ENCODE measurements at regions not wholly inside any gene's neighbourhood (a gene's known extent, or its start where the extent isn't known, plus 50 kb on each side); places are given as distances from the start of the nearest gene placed in this dataset.

DNA sequence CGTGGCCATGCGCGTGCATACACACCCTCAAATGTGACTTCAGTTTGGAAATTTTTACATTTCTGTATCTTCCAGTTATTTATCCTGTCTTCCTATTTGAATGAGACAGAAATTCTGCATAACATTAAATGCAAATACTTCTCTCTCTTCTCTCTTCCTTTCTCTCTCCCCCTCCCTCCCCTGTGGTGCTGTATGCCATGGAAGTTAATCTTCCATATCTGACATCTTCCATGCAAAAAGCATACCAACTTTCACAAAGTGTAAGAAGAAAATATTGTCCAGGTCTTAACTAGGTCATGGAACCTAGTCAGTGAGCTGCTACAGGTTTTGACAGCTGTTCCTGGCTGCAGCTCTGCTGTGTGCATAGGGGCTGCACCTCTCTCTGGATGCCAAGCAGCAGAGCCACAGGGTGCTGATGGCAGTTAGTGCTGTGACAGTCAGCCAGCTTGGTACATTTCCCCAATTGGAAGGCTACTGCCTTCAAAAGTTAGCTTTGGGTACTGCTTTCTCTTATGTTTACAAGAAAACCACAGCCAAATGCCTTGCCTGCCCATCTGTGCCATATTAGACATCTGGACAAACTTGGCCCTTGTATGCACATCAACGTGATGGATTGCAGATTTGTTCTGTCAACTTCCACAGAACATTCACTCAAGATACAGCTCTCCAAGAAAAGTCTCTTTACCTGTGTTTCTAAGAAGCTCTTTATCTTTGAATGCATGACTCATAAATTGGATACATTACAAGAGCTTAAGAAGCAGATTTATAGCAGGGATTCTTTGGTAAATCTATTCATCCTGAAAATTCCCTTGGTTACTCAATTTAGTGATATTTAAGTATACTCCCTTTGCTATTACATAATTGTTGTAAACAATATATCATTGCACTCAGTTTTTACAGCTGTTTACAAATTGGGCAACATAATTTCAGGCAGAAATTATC, 623.8 kb downstream of the EPHA5 start:
- DNase-seq, result no peak
- ChIA-PET CTCF (no interaction called here), POLR2A (no interaction called here)
- H3K27me3 Mint-ChIP-seq, result no peaks in the 10 kb centered on the region
- H3K36me3 Mint-ChIP-seq, result no peaks in the 10 kb centered on the region
- H3K4me3 ChIP-seq (ENCODE audit: control insufficient read depth in 1 of 2, extremely low read depth in 1 of 2, low read length in 1 of 2), result no peak overlapping the region
- no peak for ATAC-seq (replicated peaks in 1 of 4)
- no peaks in the 10 kb centered on the region for H3K9me3 ChIP-seq
- H3K4me3 Mint-ChIP-seq, result no peak overlapping the region
- H3K36me3 ChIP-seq (ENCODE audit: control insufficient read depth in 2 of 2, extremely low read depth in 1 of 2, insufficient read depth in 1 of 2, low read length in 1 of 2), result no peaks in the 10 kb centered on the region
- WGBS (ENCODE audit: insufficient coverage), result 88% methylated on average over 4 of the region's 4 CpGs
- H3K4me1 Mint-ChIP-seq, result no peaks in the 10 kb centered on the region
- no peak overlapping the region for H3K27ac ChIP-seq (ENCODE audit: low read length)
- peaks cover 0 to 21% (median 3%) of the 10 kb centered on the region in 3 donors for H3K9me3 Mint-ChIP-seq
- no peaks in the 10 kb centered on the region for H3K27me3 ChIP-seq (replicated peaks in 1 of 2; ENCODE audit: control insufficient read depth in 2 of 2, extremely low read depth in 1 of 2, insufficient read depth in 2 of 2, low read length in 1 of 2)
- H3K27ac Mint-ChIP-seq, result no peak overlapping the region
- H3K4me1 ChIP-seq (ENCODE audit: control insufficient read depth in 1 of 2, extremely low read depth in 1 of 2, insufficient read depth in 2 of 2, low read length in 2 of 2), result peaks cover 0 to 2% of the 10 kb centered on the region in 2 experiments

DNA sequence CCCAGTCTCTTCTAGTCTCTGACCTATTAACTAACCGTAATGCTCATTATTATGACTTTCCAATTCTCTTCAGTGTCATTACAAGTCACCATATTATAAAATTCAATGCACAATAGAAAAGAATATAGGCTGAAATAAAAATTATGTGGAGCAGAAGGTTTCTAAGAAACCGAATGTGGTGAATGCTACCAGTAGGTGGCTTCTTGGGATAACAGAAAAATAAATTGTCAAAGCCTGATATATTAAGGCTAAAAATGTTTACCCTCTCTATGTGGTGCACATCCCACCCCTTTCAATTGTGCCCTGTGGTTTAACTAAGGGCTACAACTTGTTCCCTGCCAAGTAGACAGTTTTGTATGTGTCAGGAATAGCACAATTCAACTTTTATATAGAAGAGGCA, 624.6 kb upstream of the TECRL start:
- Mint-ChIP-seq H3K36me3 (no peaks in the 10 kb centered on the region), H3K27me3 (no peaks in the 10 kb centered on the region), H3K4me1 (no peaks in the 10 kb centered on the region), H3K27ac (no peak overlapping the region), H3K9me3 (peaks cover 4 to 9% (median 6%) of the 10 kb centered on the region in 3 donors), H3K4me3 (no peak overlapping the region)
- Histone ChIP-seq H3K4me3 (ENCODE audit: control insufficient read depth in 1 of 2, extremely low read depth in 1 of 2, low read length in 1 of 2) (no peak overlapping the region), H3K27ac (ENCODE audit: low read length) (no peak overlapping the region), H3K4me1 (ENCODE audit: control insufficient read depth in 1 of 2, extremely low read depth in 1 of 2, insufficient read depth in 2 of 2, low read length in 2 of 2) (no peaks in the 10 kb centered on the region), H3K9me3 (no peaks in the 10 kb centered on the region), H3K36me3 (ENCODE audit: control insufficient read depth in 2 of 2, extremely low read depth in 1 of 2, insufficient read depth in 1 of 2, low read length in 1 of 2) (no peaks in the 10 kb centered on the region), H3K27me3 (replicated peaks in 1 of 2; ENCODE audit: control insufficient read depth in 2 of 2, extremely low read depth in 1 of 2, insufficient read depth in 2 of 2, low read length in 1 of 2) (no peaks in the 10 kb centered on the region)
- DNase-seq, result no peak
- CTCF ChIA-PET, result no interaction called here
- ATAC-seq (replicated peaks in 1 of 4), result no peak
- WGBS (ENCODE audit: insufficient coverage), result no CpG with 5 or more reads among the region's 2 CpGs
- POLR2A ChIA-PET, result no interaction called here

DNA sequence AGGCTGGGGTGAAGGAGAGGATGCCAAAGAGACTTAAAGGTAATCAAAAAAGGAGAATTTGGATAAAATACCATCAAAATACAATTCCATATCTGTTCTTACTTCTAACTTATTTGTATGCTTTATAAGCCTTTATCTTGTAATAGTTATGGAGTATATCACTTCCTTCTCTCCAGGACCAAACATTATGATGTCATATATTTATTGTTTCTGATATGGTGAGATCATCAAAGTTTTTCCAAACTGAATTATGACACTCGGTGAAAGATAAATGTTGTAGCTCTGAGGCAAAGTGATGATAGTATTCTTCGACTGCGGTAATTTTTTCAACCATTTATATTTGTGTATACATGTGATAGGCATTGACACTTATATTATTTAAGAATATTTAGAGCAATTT, 619.3 kb upstream of the TECRL start:
- ChIA-PET CTCF (no interaction called here), POLR2A (no interaction called here)
- H3K27me3 ChIP-seq (replicated peaks in 1 of 2; ENCODE audit: control insufficient read depth in 2 of 2, extremely low read depth in 1 of 2, insufficient read depth in 2 of 2, low read length in 1 of 2), result no peaks in the 10 kb centered on the region
- Mint-ChIP-seq H3K4me1 (no peaks in the 10 kb centered on the region), H3K4me3 (no peak overlapping the region), H3K9me3 (peaks cover 6 to 28% (median 8%) of the 10 kb centered on the region in 3 donors), H3K27ac (no peak overlapping the region), H3K27me3 (no peaks in the 10 kb centered on the region), H3K36me3 (no peaks in the 10 kb centered on the region)
- no peak for ATAC-seq (replicated peaks in 1 of 4)
- no peaks in the 10 kb centered on the region for H3K36me3 ChIP-seq (ENCODE audit: control insufficient read depth in 2 of 2, extremely low read depth in 1 of 2, insufficient read depth in 1 of 2, low read length in 1 of 2)
- no peak overlapping the region for H3K4me3 ChIP-seq (ENCODE audit: control insufficient read depth in 1 of 2, extremely low read depth in 1 of 2, low read length in 1 of 2)
- no CpG with 5 or more reads among the region's 3 CpGs for WGBS (ENCODE audit: insufficient coverage)
- H3K9me3 ChIP-seq, result no peaks in the 10 kb centered on the region
- no peak overlapping the region for H3K27ac ChIP-seq (ENCODE audit: low read length)
- no peak for DNase-seq
- H3K4me1 ChIP-seq (ENCODE audit: control insufficient read depth in 1 of 2, extremely low read depth in 1 of 2, insufficient read depth in 2 of 2, low read length in 2 of 2), result no peaks in the 10 kb centered on the region

DNA sequence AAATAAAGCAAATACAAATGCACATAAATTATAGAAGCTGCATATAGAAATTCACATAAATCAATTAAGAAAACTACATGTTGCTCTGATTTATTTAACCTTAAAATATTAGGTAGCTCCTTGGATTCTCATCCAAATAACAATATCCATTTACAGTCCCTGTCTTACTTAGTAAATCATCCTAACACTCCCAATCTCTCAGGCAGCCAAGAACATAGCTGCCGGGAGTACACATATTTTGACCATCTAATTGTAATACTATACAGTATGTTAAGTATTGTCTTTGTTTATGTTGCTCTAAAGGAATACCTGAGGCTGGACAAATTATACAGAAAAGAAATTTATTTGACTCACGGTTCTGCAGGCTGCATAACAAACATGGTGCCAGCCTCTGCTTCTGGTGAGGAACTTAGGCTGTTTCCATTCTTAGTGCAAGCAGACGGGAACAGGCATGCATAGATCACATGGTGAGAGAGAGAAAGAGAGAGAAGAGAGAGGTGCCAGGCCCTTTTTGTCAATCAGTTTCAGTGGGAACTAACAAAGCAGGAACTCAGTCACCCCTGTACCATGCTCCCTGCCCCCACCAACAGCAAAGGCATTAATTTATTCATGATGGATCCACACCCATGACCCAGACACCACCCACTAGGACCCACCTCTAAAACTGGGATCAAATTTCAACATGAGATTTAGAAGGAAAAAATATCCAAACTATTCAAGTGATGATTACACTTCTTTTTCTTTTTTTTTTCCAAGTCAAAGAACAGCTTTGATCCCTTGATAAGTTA, 614.8 kb upstream of the TECRL start:
- Mint-ChIP-seq H3K4me1 (no peaks in the 10 kb centered on the region), H3K4me3 (no peak overlapping the region), H3K27ac (no peak overlapping the region), H3K27me3 (no peaks in the 10 kb centered on the region), H3K9me3 (peaks cover 4 to 22% (median 5%) of the 10 kb centered on the region in 3 donors), H3K36me3 (no peaks in the 10 kb centered on the region)
- Histone ChIP-seq H3K36me3 (ENCODE audit: control insufficient read depth in 2 of 2, extremely low read depth in 1 of 2, insufficient read depth in 1 of 2, low read length in 1 of 2) (no peaks in the 10 kb centered on the region), H3K4me3 (ENCODE audit: control insufficient read depth in 1 of 2, extremely low read depth in 1 of 2, low read length in 1 of 2) (no peak overlapping the region), H3K27ac (ENCODE audit: low read length) (no peak overlapping the region), H3K27me3 (replicated peaks in 1 of 2; ENCODE audit: control insufficient read depth in 2 of 2, extremely low read depth in 1 of 2, insufficient read depth in 2 of 2, low read length in 1 of 2) (no peaks in the 10 kb centered on the region), H3K4me1 (ENCODE audit: control insufficient read depth in 1 of 2, extremely low read depth in 1 of 2, insufficient read depth in 2 of 2, low read length in 2 of 2) (peaks cover 0 to 2% of the 10 kb centered on the region in 2 experiments), H3K9me3 (no peaks in the 10 kb centered on the region)
- 17% methylated on average over 1 of the region's 3 CpGs for WGBS (ENCODE audit: insufficient coverage)
- POLR2A ChIA-PET, result no interaction called here
- DNase-seq (no peak), ATAC-seq (replicated peaks in 1 of 4) (no peak)
- CTCF ChIA-PET, result no interaction called here

DNA sequence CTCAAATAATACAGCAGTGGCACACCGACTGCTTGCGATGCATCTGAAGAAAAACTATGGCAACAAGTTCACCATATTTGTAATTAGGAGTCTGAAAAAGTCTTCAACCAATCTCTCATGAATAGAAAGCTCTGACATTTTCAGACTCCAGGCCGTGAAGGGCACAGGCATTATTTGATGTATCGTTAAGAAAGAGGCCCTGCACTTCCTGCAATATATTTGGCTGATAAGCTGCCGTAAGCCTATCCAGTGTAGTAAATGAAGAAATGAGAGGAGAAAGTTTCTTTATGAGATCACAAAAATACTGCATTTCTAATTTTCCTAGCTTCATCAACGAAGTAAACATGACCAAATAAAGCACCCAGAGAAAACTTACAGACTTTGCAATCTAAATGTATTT, 613.8 kb upstream of the TECRL start:
- H3K9me3 ChIP-seq, result no peaks in the 10 kb centered on the region
- H3K36me3 ChIP-seq (ENCODE audit: control insufficient read depth in 2 of 2, extremely low read depth in 1 of 2, insufficient read depth in 1 of 2, low read length in 1 of 2), result no peaks in the 10 kb centered on the region
- H3K27me3 ChIP-seq (replicated peaks in 1 of 2; ENCODE audit: control insufficient read depth in 2 of 2, extremely low read depth in 1 of 2, insufficient read depth in 2 of 2, low read length in 1 of 2), result no peaks in the 10 kb centered on the region
- Mint-ChIP-seq H3K36me3 (no peaks in the 10 kb centered on the region), H3K27me3 (no peaks in the 10 kb centered on the region), H3K9me3 (peaks cover 4 to 15% (median 5%) of the 10 kb centered on the region in 3 donors), H3K4me1 (no peaks in the 10 kb centered on the region), H3K4me3 (no peak overlapping the region), H3K27ac (no peak overlapping the region)
- DNase-seq, result no peak
- CTCF ChIA-PET, result no interaction called here
- ATAC-seq (replicated peaks in 1 of 4), result no peak
- peaks cover 0 to 2% of the 10 kb centered on the region in 2 experiments for H3K4me1 ChIP-seq (ENCODE audit: control insufficient read depth in 1 of 2, extremely low read depth in 1 of 2, insufficient read depth in 2 of 2, low read length in 2 of 2)
- H3K4me3 ChIP-seq (ENCODE audit: control insufficient read depth in 1 of 2, extremely low read depth in 1 of 2, low read length in 1 of 2), result no peak overlapping the region
- no CpG with 5 or more reads among the region's 6 CpGs for WGBS (ENCODE audit: insufficient coverage)
- POLR2A ChIA-PET, result no interaction called here
- H3K27ac ChIP-seq (ENCODE audit: low read length), result no peak overlapping the region

DNA sequence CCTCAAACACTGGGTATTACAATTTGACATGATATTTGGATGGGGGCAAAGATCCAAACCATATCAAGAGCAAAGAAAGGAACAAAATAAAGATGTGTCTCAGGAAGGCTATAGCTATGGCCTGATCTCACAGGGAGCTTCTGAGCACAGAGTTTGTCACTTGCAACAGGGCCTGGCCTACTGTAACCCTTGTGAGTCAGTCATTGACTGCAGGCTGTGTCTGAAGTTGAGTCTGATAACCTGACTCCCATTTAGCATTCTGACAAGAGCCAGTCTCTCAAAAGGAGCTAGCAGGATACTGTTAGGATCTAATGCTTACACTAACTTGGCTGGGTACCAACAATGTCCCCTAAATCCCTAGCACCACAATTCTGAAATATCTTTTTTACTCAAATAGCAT, 612.5 kb upstream of the TECRL start:
- H3K27ac Mint-ChIP-seq, result no peak overlapping the region
- H3K27ac ChIP-seq (ENCODE audit: low read length), result no peak overlapping the region
- ChIA-PET CTCF (no interaction called here), POLR2A (no interaction called here)
- H3K4me1 Mint-ChIP-seq, result no peaks in the 10 kb centered on the region
- no peak for DNase-seq
- H3K36me3 ChIP-seq (ENCODE audit: control insufficient read depth in 2 of 2, extremely low read depth in 1 of 2, insufficient read depth in 1 of 2, low read length in 1 of 2), result no peaks in the 10 kb centered on the region
- peaks cover 0 to 6% (median 5%) of the 10 kb centered on the region in 3 donors for H3K9me3 Mint-ChIP-seq
- no peak overlapping the region for H3K4me3 ChIP-seq (ENCODE audit: control insufficient read depth in 1 of 2, extremely low read depth in 1 of 2, low read length in 1 of 2)
- no peaks in the 10 kb centered on the region for H3K9me3 ChIP-seq
- ATAC-seq (replicated peaks in 1 of 4), result no peak
- H3K27me3 ChIP-seq (replicated peaks in 1 of 2; ENCODE audit: control insufficient read depth in 2 of 2, extremely low read depth in 1 of 2, insufficient read depth in 2 of 2, low read length in 1 of 2), result no peaks in the 10 kb centered on the region
- H3K4me3 Mint-ChIP-seq, result no peak overlapping the region
- no peaks in the 10 kb centered on the region for H3K27me3 Mint-ChIP-seq
- peaks cover 0 to 2% of the 10 kb centered on the region in 2 experiments for H3K4me1 ChIP-seq (ENCODE audit: control insufficient read depth in 1 of 2, extremely low read depth in 1 of 2, insufficient read depth in 2 of 2, low read length in 2 of 2)
- H3K36me3 Mint-ChIP-seq, result no peaks in the 10 kb centered on the region
